Upper lobe of left lung (tissue), 4 donors: ENCODE measurements at regions not wholly inside any gene's neighbourhood (a gene's known extent, or its start where the extent isn't known, plus 50 kb on each side); places are given as distances from the start of the nearest gene placed in this dataset.

Experiments
- CTCF ChIP-seq, 6 experiments: fragments of 450-650 bp in 4 of 6; fragments of 200-600 bp in 2 of 6; sonication (generic) in 2 of 6; IDR thresholded peaks; one replicate each; pipeline ENCODE4 v1.5.1; 2016 to 2019; ENCODE audit warnings: antibody characterized with exemption in 6 of 6
- POLR2A ChIP-seq, 4 donors: fragments of 450-650 bp; IDR thresholded peaks; one replicate each; pipeline ENCODE4 v1.5.1; 2016 to 2017; ENCODE audit warnings: antibody characterized with exemption in 4 of 4, mild to moderate bottlenecking in 2 of 4

- TF ChIP-seq POLR2A (IDR thresholded peaks at IDR 0.05): peak in 3 of 4 donors; percentile 82 to 93 (median 90)
- TF ChIP-seq CTCF (IDR thresholded peaks at IDR 0.05): peak; percentile 22 to 83 (median 76)
These were observed 123.0 kb downstream of the GOSR1 start for GRCh38 chr17:30600060-30600829.
